ENCODE measurements at regions not wholly inside any gene's neighbourhood (a gene's known extent, or its start where the extent isn't known, plus 50 kb on each side); places are given as distances from the start of the nearest gene placed in this dataset.

- ChIA-PET POLR2A (no interaction called here), CTCF (ENCODE audit: low intra/inter-chr PET ratio) (no interaction called here)
- Histone ChIP-seq H3K36me3 (ENCODE audit: control insufficient read depth, insufficient read depth, low read length) (no peaks in the 10 kb centered on the region), H3K79me2 (ENCODE audit: control insufficient read depth, insufficient read depth, low read length) (no peaks in the 10 kb centered on the region), H3K9ac (ENCODE audit: insufficient read depth in 1 of 2, low read depth in 2 of 2, low read length in 2 of 2) (no peak overlapping the region), H3K4me3 (no peak overlapping the region), H3K4me1 (replicated peaks in 1 of 2; ENCODE audit: control insufficient read depth in 2 of 2, insufficient read depth in 2 of 2, low read length in 2 of 2) (no peaks in the 10 kb centered on the region), H2AFZ (ENCODE audit: low read depth, low read length) (no peak overlapping the region), H3K4me2 (ENCODE audit: insufficient read depth, low read length) (no peak overlapping the region), H3K27ac (ENCODE audit: extremely low read depth, low read depth, low read length) (no peak overlapping the region), H3K27me3 (ENCODE audit: control insufficient read depth in 2 of 2, insufficient read depth in 2 of 2, low read length in 2 of 2) (no peaks in the 10 kb centered on the region), H3K9me1 (ENCODE audit: control insufficient read depth, insufficient read depth, low read length) (no peaks in the 10 kb centered on the region), H4K20me1 (replicated peaks; ENCODE audit: control insufficient read depth, insufficient read depth, low read length) (no peaks in the 10 kb centered on the region), H3K9me3 (replicated peaks; ENCODE audit: control insufficient read depth, insufficient read depth, low read depth, low read length) (no peaks in the 10 kb centered on the region)
- no peak for FAIRE-seq
- TF ChIP-seq ZBTB1 (CRISPR knock-in tag; IDR thresholded peaks at IDR 0.05; ENCODE audit: borderline replicate concordance, low read depth) = no peak
- TF ChIP-seq ZBTB34 (CRISPR knock-in tag; IDR thresholded peaks at IDR 0.05) = no peak
- TF ChIP-seq MAFG (tag; conservative IDR thresholded peaks at IDR 0.05) = no peak
- no peak for TF ChIP-seq HCFC1 (IDR thresholded peaks at IDR 0.05; ENCODE audit: low read depth, low read length)
- no peak for TF ChIP-seq RFX7 (CRISPR knock-in tag; IDR thresholded peaks at IDR 0.05)
- no peak for TF ChIP-seq YY1 (IDR thresholded peaks at IDR 0.05; ENCODE audit: borderline replicate concordance in 1 of 3, control insufficient read depth in 1 of 3, extremely low read depth in 1 of 3, insufficient read depth in 3 of 3, insufficient read length in 1 of 3, insufficient replicate concordance in 2 of 3, low read depth in 1 of 3, low read length in 2 of 3)
- TF ChIP-seq NBN (IDR thresholded peaks at IDR 0.05; ENCODE audit: low read depth) = no peak
- no peak for TF ChIP-seq TRIM24 (IDR thresholded peaks at IDR 0.05)
- no peak for TF ChIP-seq GTF2E2 (tag; IDR thresholded peaks at IDR 0.05)
- no peak for TF ChIP-seq ZFPM2 (CRISPR knock-in tag; IDR thresholded peaks at IDR 0.05)
- intact Hi-C loops (cut with micrococcal nuclease) = no loop called here
- 0% methylated on average over 2 of the region's 2 CpGs for WGBS (ENCODE audit: insufficient coverage, low coverage, missing lambda C conversion rate)
- BruUV-seq (replicated peaks) = no TSS peak
- DNase-seq (ENCODE audit: extremely low read depth in 1 of 4, low spot score in 3 of 4) = no peak
- no peak for ATAC-seq
- in situ Hi-C loops (cut with MboI) = no loop called here
Measured at GRCh38 chrX:14476205-14476604, 53.1 kb upstream of the GLRA2 start.
